Neural cell (in vitro differentiated cells): ENCODE measurements at regions not wholly inside any gene's neighbourhood (a gene's known extent, or its start where the extent isn't known, plus 50 kb on each side); places are given as distances from the start of the nearest gene placed in this dataset.

Experiments
- H2AFZ ChIP-seq: fragments of 200-600, 300-800 bp; sonication (generic), shearing (Covaris generic); 2 replicates; pipeline ENCODE4 v1.6.0; 2014; ENCODE audit warnings: low read depth, mild to moderate bottlenecking, antibody characterized with exemption, low read length, moderate library complexity
- H3F3A ChIP-seq: fragments of 200-600 bp; shearing (Covaris generic); 2 replicates; pipeline ENCODE4 v1.6.1; 2016; ENCODE audit warnings: mild to moderate bottlenecking, moderate library complexity, mixed read lengths, antibody characterized with exemption, low read length; ENCODE audit not compliant: insufficient read depth, poor library complexity, severe bottlenecking
- H3K27ac ChIP-seq: fragments of 200-600, 300-800 bp; sonication (generic), shearing (Covaris generic); 2 replicates; pipeline ENCODE4 v1.5.1; 2014; ENCODE audit warnings: mild to moderate bottlenecking, low read length, moderate library complexity
- H3K27me3 ChIP-seq: fragments of 300-800, 200-600 bp; sonication (generic), shearing (Covaris generic); 2 replicates; pipeline ENCODE4 v1.6.0; 2014; ENCODE audit warnings: mild to moderate bottlenecking, low read depth, low read length, moderate library complexity; ENCODE audit not compliant: insufficient read depth
- H3K36me3 ChIP-seq: fragments of 300-800, 200-600 bp; sonication (generic), shearing (Covaris generic); 2 replicates; pipeline ENCODE4 v1.5.1; 2014; ENCODE audit warnings: mild to moderate bottlenecking, antibody characterized with exemption, low read length, moderate library complexity; ENCODE audit not compliant: insufficient read depth
- H3K4me2 ChIP-seq: fragments of 300-800, 200-600 bp; sonication (generic), shearing (Covaris generic); 2 replicates; pipeline ENCODE4 v1.6.0; 2014; ENCODE audit warnings: mild to moderate bottlenecking, low read length
- H3K4me3 ChIP-seq: fragments of 300-800, 200-600 bp; sonication (generic), shearing (Covaris generic); 2 replicates; pipeline ENCODE4 v1.5.1; 2014; ENCODE audit warnings: mild to moderate bottlenecking, low read length, moderate library complexity
- H3K79me2 ChIP-seq: fragments of 200-600 bp; shearing (Covaris generic); replicated peaks from 2 replicates; pipeline ENCODE4 v1.6.0; 2014; ENCODE audit warnings: mild to moderate bottlenecking, low read length, moderate library complexity; ENCODE audit not compliant: insufficient read depth
- H3K9ac ChIP-seq: fragments of 300-800, 200-600 bp; sonication (generic), shearing (Covaris generic); 2 replicates; pipeline ENCODE4 v1.6.1; 2016; ENCODE audit warnings: mild to moderate bottlenecking, low read length, mixed read lengths
- H3K9me2 ChIP-seq: fragments of 200-600 bp; shearing (Covaris generic); 2 replicates; pipeline ENCODE4 v1.6.1; 2016; ENCODE audit warnings: mild to moderate bottlenecking, low read length, mixed read lengths; ENCODE audit not compliant: insufficient read depth
- H3K9me3 ChIP-seq: fragments of 200-600, 300-800 bp; sonication (generic), shearing (Covaris generic); 2 replicates; pipeline ENCODE4 v1.6.1; 2016; ENCODE audit warnings: mild to moderate bottlenecking, mixed run types, low read length, moderate library complexity, mixed read lengths
- H4K20me1 ChIP-seq: fragments of 200-600 bp; shearing (Covaris generic); 2 replicates; pipeline ENCODE4 v1.6.1; 2016; ENCODE audit warnings: mild to moderate bottlenecking, mixed run types; ENCODE audit not compliant: insufficient read depth
- CTCF ChIP-seq: fragments of 450-650 bp; IDR thresholded peaks from 2 replicates; pipeline ENCODE4 v1.5.1; 2014; ENCODE audit warnings: antibody characterized with exemption, mild to moderate bottlenecking, moderate library complexity; ENCODE audit not compliant: poor library complexity, severe bottlenecking
- EP300 ChIP-seq: fragments of 450-650 bp; conservative IDR thresholded peaks from 2 replicates; pipeline ENCODE4 v1.6.1; 2014; ENCODE audit warnings: antibody characterized with exemption, mild to moderate bottlenecking, moderate library complexity; ENCODE audit not compliant: poor library complexity, severe bottlenecking
- EZH2 ChIP-seq: fragments of 200-600, 300-800 bp; shearing (Covaris generic), sonication (generic); IDR thresholded peaks from 2 replicates; pipeline ENCODE4 v1.6.1; 2014; ENCODE audit warnings: antibody characterized with exemption, low read length, borderline replicate concordance, mild to moderate bottlenecking; ENCODE audit not compliant: insufficient read depth, poor library complexity, severe bottlenecking
- MXI1 ChIP-seq: fragments of 450-650 bp; conservative IDR thresholded peaks from 2 replicates; pipeline ENCODE4 v1.6.1; 2014; ENCODE audit warnings: antibody characterized with exemption, mild to moderate bottlenecking; ENCODE audit not compliant: poor library complexity, severe bottlenecking
- POLR2AphosphoS5 ChIP-seq: IDR thresholded peaks from 2 replicates; pipeline ENCODE4 v1.6.1; 2012
- RAD21 ChIP-seq: fragments of 450-650 bp; conservative IDR thresholded peaks from 2 replicates; pipeline ENCODE4 v1.6.1; 2014; ENCODE audit warnings: antibody characterized with exemption, mild to moderate bottlenecking, moderate library complexity
- REST ChIP-seq: IDR thresholded peaks from 2 replicates; pipeline ENCODE4 v1.6.1; 2012; ENCODE audit warnings: borderline replicate concordance
- SMC3 ChIP-seq: fragments of 450-650 bp; conservative IDR thresholded peaks from 2 replicates; pipeline ENCODE4 v1.6.1; 2014; ENCODE audit warnings: antibody characterized with exemption, mild to moderate bottlenecking, moderate library complexity; ENCODE audit not compliant: poor library complexity
- TAF1 ChIP-seq: IDR thresholded peaks from 2 replicates; pipeline ENCODE4 v1.6.1; 2012; ENCODE audit warnings: low read depth

GRCh38 chr6:97765461-97765860 lies 482.4 kb upstream of the MMS22L start:
- Histone ChIP-seq H2AFZ (no peak overlapping the region), H3K9me3 (no peaks in the 10 kb centered on the region), H4K20me1 (no peaks in the 10 kb centered on the region), H3K36me3 (no peaks in the 10 kb centered on the region), H3K4me2 (no peak overlapping the region), H3K27me3 (no peaks in the 10 kb centered on the region), H3K4me3 (no peak overlapping the region), H3K27ac (no peak overlapping the region), H3K9me2 (no peaks in the 10 kb centered on the region), H3K79me2 (no peaks in the 10 kb centered on the region), H3F3A (no peaks in the 10 kb centered on the region), H3K9ac (no peak overlapping the region)
- no peak for TF ChIP-seq POLR2AphosphoS5
- TF ChIP-seq TAF1: no peak
- no peak for TF ChIP-seq EP300
- TF ChIP-seq RAD21: no peak
- TF ChIP-seq SMC3: no peak
- no peak for TF ChIP-seq REST
- TF ChIP-seq CTCF: no peak
- TF ChIP-seq MXI1: no peak
- no peak for TF ChIP-seq EZH2

- no peaks in the 10 kb centered on the region for H3K9me3 ChIP-seq
- no peak overlapping the region for H3K4me3 ChIP-seq
- no peak overlapping the region for H3K27ac ChIP-seq
- TF ChIP-seq MXI1: no peak
- H3F3A ChIP-seq: no peaks in the 10 kb centered on the region
- H3K9ac ChIP-seq: no peak overlapping the region
- no peaks in the 10 kb centered on the region for H3K36me3 ChIP-seq
- no peak overlapping the region for H3K4me2 ChIP-seq
- H3K9me2 ChIP-seq: no peaks in the 10 kb centered on the region
- no peaks in the 10 kb centered on the region for H3K79me2 ChIP-seq
- no peaks in the 10 kb centered on the region for H3K27me3 ChIP-seq
- H2AFZ ChIP-seq: no peak overlapping the region
- H4K20me1 ChIP-seq: no peaks in the 10 kb centered on the region
Observed at GRCh38 chr6:97771372-97771771, 488.4 kb upstream of the MMS22L start.

- no peaks in the 10 kb centered on the region for H3K27me3 ChIP-seq
- no peaks in the 10 kb centered on the region for H3K79me2 ChIP-seq
- H3K4me3 ChIP-seq: no peak overlapping the region
- no peak overlapping the region for H3K4me2 ChIP-seq
- H3F3A ChIP-seq: no peaks in the 10 kb centered on the region
- TF ChIP-seq EZH2: no peak
- TF ChIP-seq CTCF: no peak
- TF ChIP-seq RAD21: no peak
- no peak for TF ChIP-seq POLR2AphosphoS5
- no peak for TF ChIP-seq REST
- no peak for TF ChIP-seq EP300
- no peak for TF ChIP-seq SMC3
- no peak for TF ChIP-seq TAF1
- TF ChIP-seq MXI1: no peak
- H3K9me3 ChIP-seq: no peaks in the 10 kb centered on the region
- no peak overlapping the region for H2AFZ ChIP-seq
- no peaks in the 10 kb centered on the region for H4K20me1 ChIP-seq
- H3K9ac ChIP-seq: no peak overlapping the region
- no peaks in the 10 kb centered on the region for H3K36me3 ChIP-seq
- no peaks in the 10 kb centered on the region for H3K9me2 ChIP-seq
- H3K27ac ChIP-seq: no peak overlapping the region
Observed at GRCh38 chr6:97775012-97775411, 492.0 kb upstream of the MMS22L start.
